ENCODE measurements at regions not wholly inside any gene's neighbourhood (a gene's known extent, or its start where the extent isn't known, plus 50 kb on each side); places are given as distances from the start of the nearest gene placed in this dataset.

DNA sequence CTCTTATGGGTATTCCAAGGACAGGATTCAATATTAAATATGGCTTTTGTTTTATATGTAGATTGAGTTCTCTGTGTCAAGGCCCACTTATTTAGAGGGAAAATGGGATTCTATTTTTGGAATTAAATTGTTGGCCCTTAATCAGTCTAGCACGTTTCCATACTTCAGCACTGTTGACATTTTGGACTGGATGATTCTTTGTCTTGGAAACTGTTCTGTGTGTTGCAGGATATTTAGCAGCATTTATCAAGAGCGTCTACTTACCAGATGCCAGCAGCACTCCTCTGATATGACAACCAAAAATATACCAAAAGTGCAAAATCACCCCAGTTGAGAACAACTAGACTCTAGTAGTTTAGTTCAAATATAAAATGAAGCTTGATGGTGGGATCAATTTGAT, 1027.0 kb upstream of the COX7C start:
- CTCF ChIA-PET = no interaction called here
- TF ChIP-seq, protein P1, sequence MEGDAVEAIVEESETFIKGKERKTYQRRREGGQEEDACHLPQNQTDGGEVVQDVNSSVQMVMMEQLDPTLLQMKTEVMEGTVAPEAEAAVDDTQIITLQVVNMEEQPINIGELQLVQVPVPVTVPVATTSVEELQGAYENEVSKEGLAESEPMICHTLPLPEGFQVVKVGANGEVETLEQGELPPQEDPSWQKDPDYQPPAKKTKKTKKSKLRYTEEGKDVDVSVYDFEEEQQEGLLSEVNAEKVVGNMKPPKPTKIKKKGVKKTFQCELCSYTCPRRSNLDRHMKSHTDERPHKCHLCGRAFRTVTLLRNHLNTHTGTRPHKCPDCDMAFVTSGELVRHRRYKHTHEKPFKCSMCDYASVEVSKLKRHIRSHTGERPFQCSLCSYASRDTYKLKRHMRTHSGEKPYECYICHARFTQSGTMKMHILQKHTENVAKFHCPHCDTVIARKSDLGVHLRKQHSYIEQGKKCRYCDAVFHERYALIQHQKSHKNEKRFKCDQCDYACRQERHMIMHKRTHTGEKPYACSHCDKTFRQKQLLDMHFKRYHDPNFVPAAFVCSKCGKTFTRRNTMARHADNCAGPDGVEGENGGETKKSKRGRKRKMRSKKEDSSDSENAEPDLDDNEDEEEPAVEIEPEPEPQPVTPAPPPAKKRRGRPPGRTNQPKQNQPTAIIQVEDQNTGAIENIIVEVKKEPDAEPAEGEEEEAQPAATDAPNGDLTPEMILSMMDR (IDR thresholded peaks at IDR 0.05; ENCODE audit: unreplicated experiment) = no peak
- H3K4me3 Mint-ChIP-seq (ENCODE audit: low read depth, unreplicated experiment) = no peak overlapping the region
- H3K27me3 Mint-ChIP-seq (ENCODE audit: unreplicated experiment) = no peaks in the 10 kb centered on the region
- no peaks in the 10 kb centered on the region for H3K4me1 Mint-ChIP-seq (ENCODE audit: low read depth, unreplicated experiment)
- no peak for DNase-seq
- no peak overlapping the region for H3K27ac Mint-ChIP-seq (ENCODE audit: unreplicated experiment)
- no TSS peak for BruUV-seq (replicated peaks)
- intact Hi-C loops (cut with micrococcal nuclease; ENCODE audit: unreplicated experiment) = no loop called here
- H3K9me3 Mint-ChIP-seq (ENCODE audit: low read depth, unreplicated experiment) = peaks cover 11% of the 10 kb centered on the region
- H3K36me3 Mint-ChIP-seq (ENCODE audit: insufficient read depth, unreplicated experiment) = no peaks in the 10 kb centered on the region

DNA sequence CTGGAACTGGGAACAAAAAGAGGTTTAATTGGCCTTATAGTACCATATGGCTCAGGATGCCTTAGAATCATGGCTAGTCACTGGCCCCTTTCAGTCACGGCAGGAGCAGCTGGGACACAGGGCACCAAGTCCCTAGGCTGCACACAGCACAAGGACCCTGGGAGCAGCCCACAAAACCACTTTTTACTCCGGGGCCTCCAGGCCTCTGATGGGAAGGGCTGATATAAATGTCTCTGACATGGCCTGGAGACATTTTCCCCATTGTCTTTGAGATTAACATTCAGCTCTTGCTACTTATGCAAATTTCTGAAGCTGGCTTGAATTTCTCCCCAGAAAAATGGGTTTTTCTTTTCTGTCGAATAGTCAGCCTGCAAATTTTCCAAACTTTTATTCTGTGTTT, 1026.4 kb upstream of the COX7C start:
- Mint-ChIP-seq H3K36me3 (ENCODE audit: insufficient read depth, unreplicated experiment) (no peaks in the 10 kb centered on the region), H3K27me3 (ENCODE audit: unreplicated experiment) (no peaks in the 10 kb centered on the region), H3K9me3 (ENCODE audit: low read depth, unreplicated experiment) (peaks cover 9% of the 10 kb centered on the region), H3K4me1 (ENCODE audit: low read depth, unreplicated experiment) (no peaks in the 10 kb centered on the region), H3K27ac (ENCODE audit: unreplicated experiment) (no peak overlapping the region), H3K4me3 (ENCODE audit: low read depth, unreplicated experiment) (no peak overlapping the region)
- intact Hi-C loops (cut with micrococcal nuclease; ENCODE audit: unreplicated experiment) = no loop called here
- TF ChIP-seq, protein P1 (IDR thresholded peaks at IDR 0.05; ENCODE audit: unreplicated experiment) = no peak
- BruUV-seq (replicated peaks) = no TSS peak
- no peak for DNase-seq
- CTCF ChIA-PET = no interaction called here

DNA sequence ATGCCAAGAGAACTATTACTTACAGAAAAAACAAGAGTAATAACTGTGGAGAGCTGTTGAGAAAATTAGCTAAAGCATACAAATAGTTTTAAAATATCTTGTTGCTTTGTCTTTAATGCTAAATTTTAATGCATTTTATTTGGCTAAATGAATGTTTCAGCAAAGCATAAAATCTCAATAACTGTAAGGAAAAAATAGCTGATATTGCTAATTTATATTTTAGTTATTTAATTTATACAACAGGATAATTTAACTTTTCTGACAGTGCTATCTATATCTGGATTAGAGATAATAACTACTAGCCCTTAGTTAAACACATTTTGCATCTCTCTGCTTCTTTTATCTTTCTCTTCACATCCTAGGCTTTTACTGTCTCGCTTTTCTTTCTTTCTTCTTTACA, 1014.9 kb upstream of the COX7C start:
- intact Hi-C loops (cut with micrococcal nuclease; ENCODE audit: unreplicated experiment) = no loop called here
- no peak overlapping the region for H3K4me3 Mint-ChIP-seq (ENCODE audit: low read depth, unreplicated experiment)
- no TSS peak for BruUV-seq (replicated peaks)
- no peak overlapping the region for H3K27ac Mint-ChIP-seq (ENCODE audit: unreplicated experiment)
- TF ChIP-seq, protein P1 (IDR thresholded peaks at IDR 0.05; ENCODE audit: unreplicated experiment) = no peak
- no peak for DNase-seq
- CTCF ChIA-PET = no interaction called here
- H3K36me3 Mint-ChIP-seq (ENCODE audit: insufficient read depth, unreplicated experiment) = no peaks in the 10 kb centered on the region
- no peaks in the 10 kb centered on the region for H3K27me3 Mint-ChIP-seq (ENCODE audit: unreplicated experiment)
- H3K9me3 Mint-ChIP-seq (ENCODE audit: low read depth, unreplicated experiment) = no peaks in the 10 kb centered on the region
- H3K4me1 Mint-ChIP-seq (ENCODE audit: low read depth, unreplicated experiment) = no peaks in the 10 kb centered on the region

DNA sequence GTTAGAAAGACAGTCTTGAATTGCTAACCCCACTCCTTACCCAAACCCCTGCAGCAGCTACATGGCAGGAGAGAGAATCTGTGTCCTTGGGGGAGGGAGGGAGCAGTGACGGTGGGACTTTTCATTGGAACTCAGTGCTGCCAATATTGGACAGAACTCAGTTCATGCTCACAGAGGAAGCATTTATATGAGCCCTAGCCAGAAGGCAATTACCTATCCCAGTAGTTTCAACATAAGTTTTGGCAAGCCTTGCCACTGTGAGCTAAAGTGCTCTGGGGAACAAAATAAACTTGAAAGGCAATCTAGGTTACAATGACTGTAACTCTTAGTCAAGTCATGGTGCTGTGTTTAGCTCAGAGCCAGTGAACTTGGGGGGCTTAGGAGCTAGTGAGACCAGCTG, 1013.4 kb upstream of the COX7C start:
- intact Hi-C loops (cut with micrococcal nuclease; ENCODE audit: unreplicated experiment) = no loop called here
- H3K36me3 Mint-ChIP-seq (ENCODE audit: insufficient read depth, unreplicated experiment) = no peaks in the 10 kb centered on the region
- H3K27me3 Mint-ChIP-seq (ENCODE audit: unreplicated experiment) = no peaks in the 10 kb centered on the region
- no peaks in the 10 kb centered on the region for H3K4me1 Mint-ChIP-seq (ENCODE audit: low read depth, unreplicated experiment)
- DNase-seq = no peak
- no peak overlapping the region for H3K27ac Mint-ChIP-seq (ENCODE audit: unreplicated experiment)
- CTCF ChIA-PET = no interaction called here
- no TSS peak for BruUV-seq (replicated peaks)
- no peaks in the 10 kb centered on the region for H3K9me3 Mint-ChIP-seq (ENCODE audit: low read depth, unreplicated experiment)
- TF ChIP-seq, protein P1 (IDR thresholded peaks at IDR 0.05; ENCODE audit: unreplicated experiment) = no peak
- H3K4me3 Mint-ChIP-seq (ENCODE audit: low read depth, unreplicated experiment) = no peak overlapping the region

DNA sequence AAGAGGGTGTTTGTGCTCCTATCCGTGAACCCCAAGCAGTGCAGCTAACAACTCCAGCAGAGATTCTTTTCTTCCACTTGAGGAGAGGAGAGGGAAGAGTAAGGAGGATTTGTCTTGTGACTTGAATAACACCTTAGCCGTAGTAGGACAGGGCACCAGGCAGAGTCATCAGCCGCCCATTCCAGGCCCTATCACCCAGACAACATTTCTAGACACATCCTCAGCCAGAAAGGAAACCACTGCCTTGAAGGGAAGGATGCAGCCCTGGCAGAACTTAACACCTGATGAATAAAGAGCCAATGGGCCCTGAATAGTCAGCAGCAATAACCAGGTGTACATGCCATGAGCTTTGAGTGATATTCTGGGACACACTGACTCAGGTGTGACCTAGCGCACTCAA, 1013.0 kb upstream of the COX7C start:
- no peak for DNase-seq
- CTCF ChIA-PET = no interaction called here
- intact Hi-C loops (cut with micrococcal nuclease; ENCODE audit: unreplicated experiment) = no loop called here
- no peak overlapping the region for H3K4me3 Mint-ChIP-seq (ENCODE audit: low read depth, unreplicated experiment)
- TF ChIP-seq, protein P1 (IDR thresholded peaks at IDR 0.05; ENCODE audit: unreplicated experiment) = no peak
- no peak overlapping the region for H3K27ac Mint-ChIP-seq (ENCODE audit: unreplicated experiment)
- no peaks in the 10 kb centered on the region for H3K27me3 Mint-ChIP-seq (ENCODE audit: unreplicated experiment)
- no peaks in the 10 kb centered on the region for H3K36me3 Mint-ChIP-seq (ENCODE audit: insufficient read depth, unreplicated experiment)
- BruUV-seq (replicated peaks) = no TSS peak
- no peaks in the 10 kb centered on the region for H3K4me1 Mint-ChIP-seq (ENCODE audit: low read depth, unreplicated experiment)
- H3K9me3 Mint-ChIP-seq (ENCODE audit: low read depth, unreplicated experiment) = no peaks in the 10 kb centered on the region
